Stomach (tissue), 4 donors: ENCODE measurements at regions not wholly inside any gene's neighbourhood (a gene's known extent, or its start where the extent isn't known, plus 50 kb on each side); places are given as distances from the start of the nearest gene placed in this dataset.

Source experiments
- CTCF ChIP-seq, 7 experiments: fragments of 450-650 bp in 4 of 7; fragments of 200-600 bp in 3 of 7; sonication (generic) in 3 of 7; IDR thresholded peaks; one replicate each; pipeline ENCODE4 v1.5.1; 2016 to 2019; ENCODE audit warnings: antibody characterized with exemption in 7 of 7, control low read depth in 2 of 7, mild to moderate bottlenecking in 1 of 7
- POLR2A ChIP-seq, 4 donors: fragments of 450-650 bp; IDR thresholded peaks; one replicate each; pipeline ENCODE4 v1.6.1; 2016; ENCODE audit warnings: antibody characterized with exemption in 4 of 4, control low read depth in 2 of 4, mild to moderate bottlenecking in 1 of 4, moderate library complexity in 1 of 4
- POLR2AphosphoS5 ChIP-seq, 3 donors: sonication (generic); formaldehyde crosslinking; IDR thresholded peaks; one replicate each; pipeline ENCODE4 v1.6.1; 2016; ENCODE audit warnings: antibody characterized with exemption in 3 of 3

GRCh38 chr10:94046098-94046497 is 52.4 kb downstream of the PLCE1 start:
- TF ChIP-seq CTCF (IDR thresholded peaks at IDR 0.05) (no peak), POLR2A (IDR thresholded peaks at IDR 0.05) (no peak), POLR2AphosphoS5 (IDR thresholded peaks at IDR 0.05) (no peak)
